CD4-positive, alpha-beta T cell treated with Interleukin-10 for 1 hour (primary cell): ENCODE measurements at regions not wholly inside any gene's neighbourhood (a gene's known extent, or its start where the extent isn't known, plus 50 kb on each side); places are given as distances from the start of the nearest gene placed in this dataset.
"Not testable (repeated sequence)": the region's sequence is repeated elsewhere in the genome, so short reads cannot be mapped to it uniquely, and the experiment has no call there.

Experiments
- DNase-seq: peaks from one replicate; pipeline ENCODE4 v3.0.0-alpha.2; 2020

- DNase-seq, result peak; percentile 56
Observed at GRCh38 chr7:104956753-104957450, 57.1 kb upstream of the KMT2E start.

DNA sequence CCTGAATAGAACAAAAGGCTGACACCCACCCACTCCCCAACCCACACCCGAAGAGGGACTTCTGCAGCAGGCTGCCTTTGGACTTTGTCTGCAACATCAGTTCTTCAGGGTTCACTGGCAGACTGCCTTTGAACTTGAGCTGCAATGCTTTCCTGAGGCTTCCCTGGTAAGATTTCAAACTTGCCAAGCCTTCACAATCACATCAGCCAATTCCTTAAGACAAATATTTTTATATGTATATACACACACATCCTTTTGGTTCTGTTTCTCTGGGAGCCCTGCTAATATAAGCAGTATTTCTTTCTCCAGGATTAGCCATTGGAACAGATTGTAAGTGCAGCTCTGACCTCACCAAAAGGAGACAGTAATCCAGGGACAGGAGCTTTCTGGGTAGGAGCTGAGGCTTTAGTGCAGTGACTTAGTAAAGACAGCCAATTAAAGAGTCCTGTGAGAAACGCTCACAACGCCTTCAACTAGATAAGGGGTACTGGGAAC is 55.6 kb upstream of the KMT2E start:
- DNase-seq, result no peak

GRCh38 chr7:104959483-104959882 is 54.5 kb upstream of the KMT2E start:
- DNase-seq, result not testable (repeated sequence)

DNA sequence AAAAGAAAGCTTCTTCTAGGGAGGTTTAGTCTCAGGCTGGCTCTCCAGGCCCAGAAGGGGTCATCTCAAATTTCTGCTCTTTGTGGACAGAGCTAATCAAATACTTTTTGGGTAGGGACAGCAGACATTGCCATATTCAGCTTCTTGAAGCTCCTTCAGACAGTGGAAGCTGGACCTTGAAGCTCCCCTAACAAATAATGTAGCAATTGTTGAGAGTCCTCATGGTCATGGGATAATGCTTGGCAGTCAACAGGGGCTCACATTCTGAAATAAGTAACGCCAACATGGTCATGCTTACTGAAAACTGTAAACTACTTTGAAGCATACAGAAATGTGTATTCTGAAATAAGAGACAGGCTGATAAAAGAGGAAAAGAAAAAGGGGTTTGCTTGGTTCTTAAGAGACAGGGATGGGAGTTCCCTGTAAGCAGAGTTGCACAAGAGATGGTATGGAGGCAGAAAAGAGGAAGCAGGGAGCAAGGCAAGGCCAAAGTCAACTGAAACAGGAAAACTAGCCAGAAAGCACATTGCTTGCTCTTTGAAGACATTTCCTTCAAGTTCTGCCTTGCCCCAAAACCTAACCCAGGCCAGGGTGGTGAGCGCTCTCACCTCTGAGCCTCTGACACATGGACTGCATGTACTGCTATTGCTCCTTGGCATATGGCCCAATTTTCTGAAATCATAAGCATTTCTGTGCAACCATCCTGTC is 53.1 kb upstream of the KMT2E start:
- DNase-seq, result no peak

DNA sequence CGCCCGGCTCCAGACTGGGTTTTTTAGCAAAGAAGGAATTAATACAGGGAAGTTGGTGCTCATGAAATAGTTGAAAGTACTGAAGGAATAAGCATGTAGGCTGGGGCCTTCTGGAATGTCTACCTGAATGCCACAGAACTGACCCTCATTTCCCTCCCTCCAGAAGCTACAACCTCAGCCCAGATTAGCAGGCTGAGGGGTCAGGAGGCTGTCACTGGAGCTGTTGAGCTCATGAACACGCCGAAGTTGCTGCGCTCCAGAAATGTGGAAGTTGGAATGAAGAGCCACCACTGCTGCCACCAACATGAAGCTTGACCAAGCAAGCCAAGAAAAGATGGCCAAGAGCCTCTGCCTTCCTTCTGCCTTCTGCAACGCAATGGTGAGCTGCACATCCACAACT is 52.2 kb upstream of the KMT2E start:
- no peak for DNase-seq

- no peak for DNase-seq
Observed at GRCh38 chr7:104962781-104963180, 51.2 kb upstream of the KMT2E start.

DNA sequence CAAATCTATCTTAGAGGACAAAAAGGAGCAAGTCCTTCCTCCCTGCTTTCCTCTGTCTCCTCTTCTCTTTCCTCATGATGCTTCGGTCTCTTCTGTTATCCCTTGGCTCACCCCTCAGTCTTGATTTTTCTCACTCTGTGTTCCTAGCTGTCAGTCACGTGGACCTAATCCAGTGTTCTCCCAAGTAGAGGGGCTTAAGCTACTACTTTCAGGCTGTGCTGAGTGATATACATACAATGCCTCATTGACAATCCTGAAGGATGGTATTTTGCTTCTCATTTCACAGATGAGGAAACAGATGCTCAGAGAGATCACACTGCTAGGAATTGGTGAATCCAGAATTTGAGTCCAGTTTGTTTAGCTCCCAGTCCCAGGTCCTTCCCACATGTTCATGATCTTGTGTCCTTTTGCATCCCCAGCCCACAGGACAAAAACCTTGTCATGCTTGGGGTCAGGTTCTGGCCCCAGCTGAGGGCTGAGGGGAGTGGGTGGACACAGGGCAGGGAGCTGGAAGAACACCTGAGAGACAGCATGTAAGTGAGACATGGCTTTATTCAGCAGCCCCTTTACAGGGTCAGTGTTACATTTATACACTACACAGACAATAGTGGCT is 50.5 kb upstream of the KMT2E start:
- DNase-seq, result no peak

DNA sequence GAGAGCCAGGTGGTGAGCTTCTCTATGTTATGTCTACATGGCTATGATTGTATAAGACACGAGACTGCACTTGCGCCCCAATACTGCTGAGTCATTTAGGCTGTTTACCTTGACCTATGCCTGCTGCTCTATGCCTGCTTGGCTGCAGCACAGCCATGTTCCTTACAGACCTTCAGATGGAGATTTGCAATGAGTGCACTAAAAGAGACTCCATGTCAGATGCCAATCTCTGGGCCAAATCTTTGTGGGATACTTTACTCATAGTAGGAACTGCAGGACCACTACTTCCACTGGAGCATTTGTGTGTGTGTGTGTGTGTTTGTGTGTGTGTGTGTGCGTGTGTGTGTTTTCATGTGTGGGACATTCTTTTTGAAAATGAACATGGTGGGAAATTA is 50.0 kb upstream of the KMT2E start:
- no peak for DNase-seq
